NOMO-1 (cell line): ENCODE measurements at regions not wholly inside any gene's neighbourhood (a gene's known extent, or its start where the extent isn't known, plus 50 kb on each side); places are given as distances from the start of the nearest gene placed in this dataset.

Experiments used
- DNase-seq, 2 experiments: peaks; one replicate each; lab custom pipeline; 2025; ENCODE audit not compliant: unreplicated experiment in 2 of 2; lab: John Stamatoyannopoulos, UW

GRCh38 chr16:9185381-9185780 lies 93.9 kb downstream of the HAPSTR1 start:
- no peak for DNase-seq

- DNase-seq, result no peak
Observed at GRCh38 chr16:9186061-9186460, 94.6 kb downstream of the HAPSTR1 start.

GRCh38 chr16:9188721-9189120 lies 97.3 kb downstream of the HAPSTR1 start:
- DNase-seq, result no peak

- no peak for DNase-seq
Observed at GRCh38 chr16:9191274-9191850, 99.9 kb downstream of the HAPSTR1 start.

GRCh38 chr16:9192746-9193145 lies 101.3 kb downstream of the HAPSTR1 start:
- no peak for DNase-seq

GRCh38 chr16:9195287-9195686 lies 103.8 kb downstream of the HAPSTR1 start:
- no peak for DNase-seq

GRCh38 chr16:9197957-9198661 lies 106.7 kb downstream of the HAPSTR1 start:
- no peak for DNase-seq

GRCh38 chr16:9199311-9199710 lies 107.9 kb downstream of the HAPSTR1 start:
- no peak for DNase-seq

- DNase-seq, result no peak
Observed at GRCh38 chr16:9199751-9200150, 108.3 kb downstream of the HAPSTR1 start.

GRCh38 chr16:9203956-9204355 lies 112.5 kb downstream of the HAPSTR1 start:
- DNase-seq, result no peak

- no peak for DNase-seq
Observed at GRCh38 chr16:9205661-9206060, 114.2 kb downstream of the HAPSTR1 start.

GRCh38 chr16:9206156-9206555 lies 114.7 kb downstream of the HAPSTR1 start:
- no peak for DNase-seq

GRCh38 chr16:9212621-9213020 lies 121.2 kb downstream of the HAPSTR1 start:
- no peak for DNase-seq

- no peak for DNase-seq
Observed at GRCh38 chr16:9219813-9220212, 128.4 kb downstream of the HAPSTR1 start.

- no peak for DNase-seq
Observed at GRCh38 chr16:9225527-9226316, 134.3 kb downstream of the HAPSTR1 start.

- no peak for DNase-seq
Observed at GRCh38 chr16:9226924-9227323, 135.5 kb downstream of the HAPSTR1 start.

- no peak for DNase-seq
Observed at GRCh38 chr16:9231039-9231438, 139.6 kb downstream of the HAPSTR1 start.

- DNase-seq, result no peak
Observed at GRCh38 chr16:9232102-9232770, 140.8 kb downstream of the HAPSTR1 start.

GRCh38 chr16:9235867-9236266 lies 144.4 kb downstream of the HAPSTR1 start:
- DNase-seq, result no peak

- DNase-seq, result no peak
Observed at GRCh38 chr16:9236319-9236718, 144.9 kb downstream of the HAPSTR1 start.

GRCh38 chr16:9238346-9238745 lies 146.9 kb downstream of the HAPSTR1 start:
- no peak for DNase-seq
